Stomach (tissue), 4 donors: ENCODE measurements at regions not wholly inside any gene's neighbourhood (a gene's known extent, or its start where the extent isn't known, plus 50 kb on each side); places are given as distances from the start of the nearest gene placed in this dataset.

Experiments
- CTCF ChIP-seq, 7 experiments: fragments of 450-650 bp in 4 of 7; fragments of 200-600 bp in 3 of 7; sonication (generic) in 3 of 7; IDR thresholded peaks; one replicate each; pipeline ENCODE4 v1.5.1; 2016 to 2019; ENCODE audit warnings: antibody characterized with exemption in 7 of 7, control low read depth in 2 of 7, mild to moderate bottlenecking in 1 of 7
- POLR2A ChIP-seq, 4 donors: fragments of 450-650 bp; IDR thresholded peaks; one replicate each; pipeline ENCODE4 v1.6.1; 2016; ENCODE audit warnings: antibody characterized with exemption in 4 of 4, control low read depth in 2 of 4, mild to moderate bottlenecking in 1 of 4, moderate library complexity in 1 of 4

- TF ChIP-seq CTCF (IDR thresholded peaks at IDR 0.05) (no peak), POLR2A (IDR thresholded peaks at IDR 0.05) (no peak)
Measured at GRCh38 chr10:128289621-128290020, 163.4 kb upstream of the MKI67 start.
